Gastroesophageal sphincter (tissue), 3 donors: ENCODE measurements at regions not wholly inside any gene's neighbourhood (a gene's known extent, or its start where the extent isn't known, plus 50 kb on each side); places are given as distances from the start of the nearest gene placed in this dataset.

Experiments used
- CTCF ChIP-seq, 4 experiments: fragments of 200-600 bp in 2 of 4; fragments of 450-650 bp in 2 of 4; sonication (generic) in 1 of 4; IDR thresholded peaks; one replicate each; pipeline ENCODE4 v1.5.1; 2017 to 2019; ENCODE audit warnings: antibody characterized with exemption in 4 of 4, mild to moderate bottlenecking in 2 of 4, moderate library complexity in 2 of 4
- POLR2A ChIP-seq, 2 donors: fragments of 450-650 bp; IDR thresholded peaks; one replicate each; pipeline ENCODE4 v1.6.1; 2017; ENCODE audit warnings: antibody characterized with exemption in 2 of 2, mild to moderate bottlenecking in 2 of 2, moderate library complexity in 1 of 2
- POLR2AphosphoS5 ChIP-seq: sonication (generic); formaldehyde crosslinking; IDR thresholded peaks from one replicate; pipeline ENCODE4 v1.6.1; 2017; ENCODE audit warnings: antibody characterized with exemption

GRCh38 chr9:38162332-38163211 lies 93.5 kb upstream of the SHB start:
- TF ChIP-seq CTCF (IDR thresholded peaks at IDR 0.05) = no peak
- TF ChIP-seq POLR2AphosphoS5 = no peak
- TF ChIP-seq POLR2A (IDR thresholded peaks at IDR 0.05) = no peak
